ENCODE measurements at regions not wholly inside any gene's neighbourhood (a gene's known extent, or its start where the extent isn't known, plus 50 kb on each side); places are given as distances from the start of the nearest gene placed in this dataset.
"Not testable (repeated sequence)": the region's sequence is repeated elsewhere in the genome, so short reads cannot be mapped to it uniquely, and the experiment has no call there.

- DNase-seq (ENCODE audit: low read depth), result no peak
Measured at GRCh38 chr18:25494888-25495287, 142.9 kb upstream of the ZNF521 start.

- DNase-seq (ENCODE audit: low read depth), result no peak
Measured at GRCh38 chr18:25493401-25493800, 141.4 kb upstream of the ZNF521 start.

DNA sequence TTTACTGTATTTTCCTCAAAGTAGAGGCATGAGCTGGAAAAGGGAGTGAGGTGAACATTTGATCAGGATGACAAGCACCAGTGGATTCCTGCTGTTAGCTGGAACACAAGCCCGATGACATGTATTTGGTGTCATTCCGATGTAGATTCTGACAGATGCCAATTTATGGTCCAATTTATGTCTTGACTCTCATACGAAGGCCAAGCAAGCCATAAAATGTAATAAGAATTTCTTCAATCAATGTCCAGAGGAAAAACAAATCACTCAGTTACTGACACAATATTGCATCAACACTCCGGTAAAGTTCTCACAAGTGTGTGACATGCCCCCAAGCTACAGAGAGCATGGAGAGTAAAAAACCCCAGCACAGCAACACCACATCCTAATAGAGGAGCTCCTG is 138.3 kb upstream of the ZNF521 start:
- no peak for DNase-seq (ENCODE audit: low read depth)

DNA sequence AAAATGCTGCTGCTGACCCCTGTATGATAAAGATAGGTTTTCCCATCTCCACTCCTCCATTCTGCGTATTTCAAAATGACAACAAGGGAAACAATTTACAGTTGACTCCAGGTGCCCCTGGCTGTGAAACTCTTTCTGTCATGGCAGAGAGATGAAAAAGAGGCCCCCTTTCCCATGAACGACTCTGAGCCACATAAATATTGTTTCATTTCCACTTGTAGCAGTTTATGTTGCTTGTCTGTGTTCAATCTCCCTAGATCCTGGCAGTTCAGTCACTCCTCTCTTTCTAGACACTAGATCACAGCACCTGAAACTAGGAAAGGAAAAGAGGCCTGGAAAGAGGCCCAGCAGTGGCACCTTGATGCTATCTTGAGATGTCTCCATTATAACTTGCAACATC is 121.0 kb upstream of the ZNF521 start:
- no peak for DNase-seq (ENCODE audit: low read depth)

DNA sequence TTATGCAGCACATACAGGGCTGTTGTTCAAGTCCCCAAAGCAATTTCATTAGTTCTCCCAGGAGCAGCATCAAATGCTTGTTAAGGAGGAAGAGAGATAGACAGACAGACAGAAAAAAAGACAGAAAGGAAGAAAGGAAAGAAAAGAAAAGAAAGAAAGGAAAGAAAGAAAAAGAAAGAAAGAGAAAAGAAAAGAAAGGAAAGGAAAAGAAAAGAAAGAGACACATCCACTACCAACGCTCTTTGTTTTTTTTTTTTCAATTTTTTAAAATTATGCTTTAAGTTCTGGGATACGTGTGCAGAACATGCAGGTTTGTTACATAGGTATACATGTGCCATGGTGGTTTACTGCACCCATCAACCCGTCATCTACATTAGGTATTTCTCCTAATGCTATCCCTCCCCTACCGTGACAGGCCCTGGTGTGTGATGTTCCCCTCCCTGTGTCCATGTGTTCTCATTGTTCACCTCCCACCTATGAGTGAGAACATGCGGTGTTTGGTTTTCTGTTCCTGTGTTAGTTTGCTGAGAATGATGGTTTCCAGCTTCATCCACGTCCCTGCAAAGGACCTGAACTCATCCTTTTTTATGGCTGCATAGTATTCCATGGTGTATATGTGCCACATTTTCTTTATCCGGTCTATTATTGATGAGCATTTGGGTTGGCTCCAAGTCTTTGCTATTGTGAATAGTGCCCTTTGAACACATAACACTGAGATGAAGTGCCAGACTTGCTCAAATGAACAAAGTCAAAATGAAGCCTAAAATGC is 119.0 kb upstream of the ZNF521 start:
- not testable (repeated sequence) for DNase-seq (ENCODE audit: low read depth)

GRCh38 chr18:25470062-25470461 is 118.1 kb upstream of the ZNF521 start:
- no peak for DNase-seq (ENCODE audit: low read depth)

GRCh38 chr18:25469489-25469888 is 117.5 kb upstream of the ZNF521 start:
- DNase-seq (ENCODE audit: low read depth), result no peak

- DNase-seq (ENCODE audit: low read depth), result no peak
Measured at GRCh38 chr18:25467226-25467987, 115.4 kb upstream of the ZNF521 start.

GRCh38 chr18:25465152-25465732 is 113.3 kb upstream of the ZNF521 start:
- no peak for DNase-seq (ENCODE audit: low read depth)

GRCh38 chr18:25464227-25464626 is 112.3 kb upstream of the ZNF521 start:
- no peak for DNase-seq (ENCODE audit: low read depth)

DNA sequence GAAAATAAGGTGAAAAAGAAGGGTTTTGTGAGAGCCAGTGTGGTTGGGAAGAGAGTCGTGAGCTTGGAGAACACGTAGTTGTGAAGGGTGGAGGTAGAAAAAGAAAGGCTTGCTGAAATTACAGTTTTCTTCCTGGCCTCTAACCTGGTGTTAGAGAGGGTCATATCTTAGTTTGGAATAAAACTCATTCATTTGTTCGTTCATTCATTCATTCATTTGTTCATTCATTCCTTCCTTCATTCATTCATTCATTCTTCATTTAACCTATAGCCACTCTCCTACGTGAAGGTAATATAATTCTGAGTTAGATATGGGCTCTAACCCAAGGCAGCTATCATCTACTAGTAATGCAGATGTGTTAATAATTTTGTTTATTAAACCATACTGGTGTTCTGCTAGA is 111.8 kb upstream of the ZNF521 start:
- no peak for DNase-seq (ENCODE audit: low read depth)

DNA sequence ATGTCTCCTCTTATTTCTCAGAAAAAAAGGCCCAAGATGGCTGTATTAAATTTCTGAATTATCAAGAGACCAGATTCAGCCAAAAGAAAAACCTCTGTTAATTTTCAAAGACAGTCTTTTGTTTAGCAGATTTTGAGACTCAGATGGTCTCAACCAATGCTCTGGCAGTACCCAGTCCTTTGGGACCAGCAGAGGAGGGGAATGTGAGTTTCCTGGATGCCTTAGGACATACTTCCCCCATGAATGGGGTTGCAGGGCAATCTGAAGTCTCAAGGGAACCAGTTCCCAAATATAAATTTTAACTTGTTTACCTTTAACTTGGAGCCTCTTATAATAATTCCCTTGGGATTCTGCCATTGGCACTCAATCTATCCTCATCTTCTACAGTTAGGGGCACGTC is 107.8 kb upstream of the ZNF521 start:
- DNase-seq (ENCODE audit: low read depth), result no peak

- DNase-seq (ENCODE audit: low read depth), result no peak
Measured at GRCh38 chr18:25457601-25458000, 105.6 kb upstream of the ZNF521 start.

DNA sequence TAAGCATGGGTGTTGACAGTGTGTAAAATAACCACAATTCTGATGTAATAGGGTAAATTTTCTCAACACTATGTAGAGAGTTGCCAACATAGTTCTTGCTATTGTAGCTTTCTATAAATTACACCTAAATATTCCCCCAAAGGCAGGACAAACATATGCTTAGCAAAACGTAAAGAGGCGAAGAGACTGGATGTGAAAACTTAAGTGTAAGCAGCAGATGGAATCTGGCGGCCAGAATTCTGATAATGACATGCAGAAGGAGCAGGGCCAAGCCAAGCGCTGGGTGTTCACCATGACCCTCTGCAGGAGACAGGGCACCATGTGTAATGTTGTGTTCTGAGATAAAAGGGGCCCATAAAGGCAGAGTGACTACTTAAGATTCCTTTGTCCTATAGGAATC is 105.2 kb upstream of the ZNF521 start:
- DNase-seq (ENCODE audit: low read depth), result no peak

- DNase-seq (ENCODE audit: low read depth), result no peak
Measured at GRCh38 chr18:25456334-25457010, 104.5 kb upstream of the ZNF521 start.

DNA sequence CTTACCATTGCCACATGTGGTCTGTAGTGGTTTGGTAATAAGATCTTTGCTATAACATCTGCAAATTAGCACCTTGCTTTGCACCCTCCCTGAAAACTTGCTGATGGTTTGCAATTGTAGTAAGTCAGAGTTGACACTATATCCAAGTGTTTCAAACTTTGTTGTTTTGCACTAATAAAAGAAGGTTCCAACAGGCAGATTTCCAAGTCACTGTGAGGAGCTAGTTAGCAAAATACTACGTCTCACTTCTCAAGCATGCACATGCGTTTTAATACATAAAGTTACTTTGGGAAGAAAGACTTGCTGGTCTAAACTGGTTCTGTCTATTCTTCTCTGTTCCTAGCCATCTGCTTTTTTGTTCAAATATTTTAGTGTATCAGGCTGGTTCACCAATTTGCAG is 103.7 kb upstream of the ZNF521 start:
- no peak for DNase-seq (ENCODE audit: low read depth)

DNA sequence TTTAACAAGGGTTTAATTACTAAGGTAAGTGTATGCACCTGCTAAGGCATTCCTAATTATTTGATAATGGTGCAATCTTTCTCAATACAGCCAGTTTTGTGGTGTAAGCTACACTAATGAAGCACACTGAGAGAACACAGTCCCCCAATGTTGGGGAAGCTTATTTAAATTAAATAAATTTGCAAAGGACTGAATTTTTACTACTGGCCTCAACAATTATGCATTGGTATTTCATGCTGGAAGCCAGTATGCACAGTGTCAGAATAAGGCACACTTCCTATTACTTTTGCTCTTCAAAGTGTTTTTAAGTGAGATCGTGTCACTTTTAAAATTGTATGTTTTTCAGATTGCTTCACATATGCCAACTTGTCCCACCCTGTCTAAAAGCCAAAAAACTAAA is 103.2 kb upstream of the ZNF521 start:
- DNase-seq (ENCODE audit: low read depth), result no peak

GRCh38 chr18:25454730-25455129 is 102.8 kb upstream of the ZNF521 start:
- DNase-seq (ENCODE audit: low read depth), result no peak

- DNase-seq (ENCODE audit: low read depth), result no peak
Measured at GRCh38 chr18:25454270-25454659, 102.3 kb upstream of the ZNF521 start.

DNA sequence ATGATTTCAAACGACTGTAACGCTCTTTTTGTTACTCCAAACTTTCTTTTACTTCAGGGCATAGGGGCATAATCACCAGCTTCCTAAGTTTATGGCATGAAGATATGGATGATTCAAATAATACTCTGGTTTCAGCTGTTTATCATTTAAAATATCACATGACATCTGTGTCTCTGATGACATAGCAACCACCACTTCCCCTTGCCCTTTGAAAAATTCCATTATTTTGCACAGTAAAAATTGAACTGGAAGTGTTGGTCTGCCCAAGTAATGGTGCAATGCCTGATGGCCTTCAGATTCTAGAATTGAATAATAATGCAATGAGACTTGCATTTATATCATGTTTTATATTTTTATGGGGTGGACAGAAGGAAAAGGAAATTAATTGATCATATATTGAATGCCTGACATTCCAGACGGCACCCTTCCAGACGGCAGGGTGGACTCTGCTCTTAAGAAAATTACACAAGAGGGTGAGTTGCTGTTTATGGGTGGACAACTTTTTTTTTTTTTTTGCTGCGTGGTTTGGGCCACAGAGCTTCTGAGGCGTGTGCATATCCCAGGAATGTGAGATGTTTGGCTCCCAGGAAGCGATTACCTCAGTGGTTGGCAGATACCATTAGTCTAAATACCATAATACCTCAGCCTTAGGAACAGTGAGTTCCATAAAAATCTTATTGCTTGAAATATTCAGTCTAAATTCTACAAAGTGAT is 101.7 kb upstream of the ZNF521 start:
- DNase-seq (ENCODE audit: low read depth), result no peak

DNA sequence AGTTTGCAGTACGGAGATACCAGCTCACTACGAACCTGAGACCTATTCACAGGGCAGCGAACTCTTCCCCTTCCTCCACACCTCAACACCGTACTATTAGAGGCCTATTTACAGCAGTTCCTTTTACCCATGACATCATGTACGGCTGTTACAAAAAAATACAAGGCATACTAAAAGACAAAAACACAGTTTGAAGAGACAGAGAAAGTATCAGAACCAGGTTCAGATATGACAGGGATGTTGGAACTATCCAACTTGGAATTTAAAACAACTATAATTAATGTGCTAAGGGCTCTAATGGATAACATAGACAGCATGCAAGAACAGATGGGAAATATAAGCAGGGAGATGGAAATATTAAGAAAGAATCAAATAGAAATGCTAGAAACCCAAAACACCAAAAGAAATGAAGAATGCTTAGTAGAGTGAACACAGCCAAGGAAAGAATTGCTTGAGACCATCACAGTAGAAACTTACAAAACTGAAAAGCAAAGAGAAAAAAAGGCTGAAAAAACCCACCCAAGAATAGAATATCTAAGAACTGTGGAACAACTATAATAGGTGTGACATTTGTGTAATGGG is 99.2 kb upstream of the ZNF521 start:
- no peak for DNase-seq (ENCODE audit: low read depth)

Data from forelimb muscle (tissue), 1 donor.